PC-3 (cell line): ENCODE measurements at regions not wholly inside any gene's neighbourhood (a gene's known extent, or its start where the extent isn't known, plus 50 kb on each side); places are given as distances from the start of the nearest gene placed in this dataset.

Experiments
- ATAC-seq: fragments of 200-7000 bp; cut with Tn5 transposase; 2 replicates; pipeline ENCODE4 v1.9.1; 2020; ENCODE audit warnings: mild to moderate bottlenecking, moderate library complexity
- BruUV-seq: library from RNA; stranded (reverse); fragments of 400-500 nt; replicated peaks from 2 replicates; lab custom pipeline; 2021; lab: Mats Ljungman, UMichigan
- CTCF ChIA-PET: fragments of 300-600 bp; sonication (Branson Sonifier 250); formaldehyde crosslinking; loops from one replicate; lab custom pipeline; 2022; ENCODE audit warnings: antibody characterized with exemption; lab: Charles Lee
- POLR2A ChIA-PET: fragments of 300-600 bp; sonication (Branson Sonifier 250); formaldehyde crosslinking; loops from one replicate; lab custom pipeline; 2022; ENCODE audit warnings: antibody characterized with exemption; ENCODE audit not compliant: unreplicated experiment; lab: Charles Lee
- DNase-seq: peaks from one replicate; pipeline ENCODE4 v3.0.0-alpha.2; 2015
- H2AFZ ChIP-seq: fragments of 300-600 bp; sonication (generic); 2 replicates; pipeline ENCODE4 v1.6.0; 2016; ENCODE audit warnings: antibody characterized with exemption, low read length
- H3F3A ChIP-seq: fragments of 300-600 bp; sonication (generic); one replicate; pipeline ENCODE4 v1.6.0; 2017; ENCODE audit warnings: antibody characterized with exemption, low read length, control low read depth, mild to moderate bottlenecking; ENCODE audit not compliant: unreplicated experiment
- H3K27ac ChIP-seq: fragments of 300-600 bp; sonication (generic); 2 replicates; pipeline ENCODE4 v1.5.1; 2016; ENCODE audit warnings: mild to moderate bottlenecking, low read length
- H3K27me3 ChIP-seq: fragments of 300-600 bp; sonication (generic); 2 replicates; pipeline ENCODE4 v1.6.1; 2016; ENCODE audit warnings: low read length, mixed read lengths
- H3K36me3 ChIP-seq: fragments of 300-600 bp; sonication (generic); 2 replicates; pipeline ENCODE4 v1.6.1; 2016; ENCODE audit warnings: low read depth, mixed run types, low read length, mixed read lengths
- H3K4me1 ChIP-seq: fragments of 300-600 bp; sonication (generic); 2 replicates; pipeline ENCODE4 v1.5.1; 2016; ENCODE audit warnings: low read length; ENCODE audit not compliant: insufficient read depth
- H3K4me2 ChIP-seq: fragments of 300-600 bp; sonication (generic); 2 replicates; pipeline ENCODE4 v1.6.0; 2016; ENCODE audit warnings: low read length
- H3K4me3 ChIP-seq: fragments of 300-600 bp; sonication (generic); 2 replicates; pipeline ENCODE4 v1.5.1; 2016; ENCODE audit warnings: mild to moderate bottlenecking, low read length, mixed read lengths
- H3K79me2 ChIP-seq: fragments of 300-600 bp; sonication (generic); 2 replicates; pipeline ENCODE4 v1.6.1; 2017; ENCODE audit warnings: low read length, mixed read lengths
- H3K9ac ChIP-seq: fragments of 300-600 bp; sonication (generic); 2 replicates; pipeline ENCODE4 v1.6.0; 2016; ENCODE audit warnings: mild to moderate bottlenecking, low read length
- H3K9me2 ChIP-seq: fragments of 300-600 bp; sonication (generic); replicated peaks from 2 replicates; pipeline ENCODE4 v1.6.1; 2016; ENCODE audit warnings: mixed run types, low read length, mixed read lengths
- H3K9me3 ChIP-seq: fragments of 300-600 bp; sonication (generic); 2 replicates; pipeline ENCODE4 v1.6.1; 2016; ENCODE audit warnings: low read length, mixed read lengths
- H4K20me1 ChIP-seq: fragments of 300-600 bp; sonication (generic); 2 replicates; pipeline ENCODE4 v1.6.1; 2016; ENCODE audit warnings: low read length, mixed read lengths
- EZH2 ChIP-seq: fragments of 300-600 bp; sonication (generic); IDR thresholded peaks from one replicate; pipeline ENCODE4 v1.6.1; 2017; ENCODE audit warnings: antibody characterized with exemption, mild to moderate bottlenecking, low read length; ENCODE audit not compliant: unreplicated experiment
- EZH2phosphoT487 ChIP-seq: fragments of 300-600 bp; sonication (generic); IDR thresholded peaks from 2 replicates; pipeline ENCODE4 v1.6.1; 2018; ENCODE audit warnings: mild to moderate bottlenecking, antibody characterized with exemption, low read length, borderline replicate concordance
- intact Hi-C: fragments of 100-400 bp; cut with micrococcal nuclease; formaldehyde crosslinking; loops from 2 replicates; pipeline ENCODE4 v1.9.0; 2023
- TF ChIP-seq, protein P1 (sequence below): fragments of 300-600 bp; sonication (generic); conservative IDR thresholded peaks from 2 replicates; pipeline ENCODE4 v1.5.1; 2017; ENCODE audit warnings: antibody characterized with exemption, low read depth, mild to moderate bottlenecking, low read length

DNA sequence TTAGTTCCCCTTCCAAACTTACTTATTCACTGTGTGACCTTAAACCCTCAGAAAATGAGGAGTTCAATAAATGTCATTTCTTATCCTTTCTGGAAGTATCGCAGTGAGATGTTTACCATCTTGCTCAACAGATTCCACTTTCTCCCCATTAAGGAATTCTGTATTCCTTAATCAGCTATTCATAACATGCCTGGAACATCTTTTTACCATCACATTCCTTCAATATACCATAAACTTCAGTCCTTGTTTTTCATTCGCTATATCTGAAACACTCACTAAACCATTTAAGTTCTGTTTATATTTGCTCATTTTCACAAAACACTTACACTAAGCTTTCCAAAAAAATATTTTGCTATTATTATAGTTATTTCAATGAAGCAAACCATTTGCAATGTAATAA, 1158.6 kb downstream of the CDH12 start:
- Histone ChIP-seq H3K9me3 (peaks cover 3% of the 10 kb centered on the region; the same call in 1 of the 2 replicates), H4K20me1 (no peaks in the 10 kb centered on the region), H3F3A (peaks cover under 1% of the 10 kb centered on the region), H3K4me3 (no peak overlapping the region), H3K27ac (no peak overlapping the region), H3K9me2 (no peaks in the 10 kb centered on the region), H3K4me2 (no peak overlapping the region), H3K79me2 (no peaks in the 10 kb centered on the region), H3K36me3 (no peaks in the 10 kb centered on the region), H3K27me3 (no peaks in the 10 kb centered on the region), H3K9ac (no peak overlapping the region), H2AFZ (no peak overlapping the region), H3K4me1 (peaks cover 28% of the 10 kb centered on the region)
- ChIA-PET CTCF (no interaction called here), POLR2A (no interaction called here)
- no peak for DNase-seq
- no TSS peak for BruUV-seq
- intact Hi-C loops, result no loop called here
- TF ChIP-seq, protein P1, sequence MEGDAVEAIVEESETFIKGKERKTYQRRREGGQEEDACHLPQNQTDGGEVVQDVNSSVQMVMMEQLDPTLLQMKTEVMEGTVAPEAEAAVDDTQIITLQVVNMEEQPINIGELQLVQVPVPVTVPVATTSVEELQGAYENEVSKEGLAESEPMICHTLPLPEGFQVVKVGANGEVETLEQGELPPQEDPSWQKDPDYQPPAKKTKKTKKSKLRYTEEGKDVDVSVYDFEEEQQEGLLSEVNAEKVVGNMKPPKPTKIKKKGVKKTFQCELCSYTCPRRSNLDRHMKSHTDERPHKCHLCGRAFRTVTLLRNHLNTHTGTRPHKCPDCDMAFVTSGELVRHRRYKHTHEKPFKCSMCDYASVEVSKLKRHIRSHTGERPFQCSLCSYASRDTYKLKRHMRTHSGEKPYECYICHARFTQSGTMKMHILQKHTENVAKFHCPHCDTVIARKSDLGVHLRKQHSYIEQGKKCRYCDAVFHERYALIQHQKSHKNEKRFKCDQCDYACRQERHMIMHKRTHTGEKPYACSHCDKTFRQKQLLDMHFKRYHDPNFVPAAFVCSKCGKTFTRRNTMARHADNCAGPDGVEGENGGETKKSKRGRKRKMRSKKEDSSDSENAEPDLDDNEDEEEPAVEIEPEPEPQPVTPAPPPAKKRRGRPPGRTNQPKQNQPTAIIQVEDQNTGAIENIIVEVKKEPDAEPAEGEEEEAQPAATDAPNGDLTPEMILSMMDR, result no peak
- TF ChIP-seq EZH2phosphoT487 (no peak), EZH2 (no peak)
- ATAC-seq, result no peak

DNA sequence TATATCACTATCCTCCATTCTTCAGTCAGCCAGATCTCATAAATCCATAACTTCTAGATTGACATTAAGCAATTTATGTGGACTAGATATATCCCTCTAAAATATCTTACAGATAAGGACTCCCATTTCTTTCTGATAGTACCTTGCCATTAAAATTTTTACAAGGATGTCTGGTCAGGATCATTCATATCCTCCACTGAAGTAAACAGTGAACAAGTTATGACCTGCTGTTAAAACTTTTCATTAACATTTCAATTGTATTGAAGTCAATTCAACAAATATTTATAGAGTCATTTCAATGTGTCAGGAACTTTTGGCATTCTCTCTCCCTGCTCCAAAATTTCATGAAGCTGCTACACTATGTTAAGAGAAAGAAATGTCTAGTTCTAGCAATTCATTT, 1159.6 kb downstream of the CDH12 start:
- intact Hi-C loops, result no loop called here
- ChIA-PET CTCF (no interaction called here), POLR2A (no interaction called here)
- peaks cover 3% of the 10 kb centered on the region; the same call in 1 of the 2 replicates for H3K9me3 ChIP-seq
- H3K36me3 ChIP-seq, result no peaks in the 10 kb centered on the region
- ATAC-seq (peak; percentile 44), DNase-seq (peak; percentile 56)
- H3K9ac ChIP-seq, result no peak overlapping the region
- no peak overlapping the region for H3K4me3 ChIP-seq
- peaks cover 8% of the 10 kb centered on the region for H3F3A ChIP-seq
- H3K9me2 ChIP-seq, result no peaks in the 10 kb centered on the region
- peaks cover 36% of the 10 kb centered on the region for H3K4me1 ChIP-seq
- peak overlapping the region; percentile 1; the same call in 1 of the 2 replicates for H3K4me2 ChIP-seq
- TF ChIP-seq, protein P1, result no peak
- no peak for TF ChIP-seq EZH2
- TF ChIP-seq EZH2phosphoT487, result no peak
- H3K79me2 ChIP-seq, result no peaks in the 10 kb centered on the region
- no peaks in the 10 kb centered on the region for H4K20me1 ChIP-seq
- H2AFZ ChIP-seq, result no peak overlapping the region
- no TSS peak for BruUV-seq
- no peaks in the 10 kb centered on the region for H3K27me3 ChIP-seq
- no peak overlapping the region for H3K27ac ChIP-seq

DNA sequence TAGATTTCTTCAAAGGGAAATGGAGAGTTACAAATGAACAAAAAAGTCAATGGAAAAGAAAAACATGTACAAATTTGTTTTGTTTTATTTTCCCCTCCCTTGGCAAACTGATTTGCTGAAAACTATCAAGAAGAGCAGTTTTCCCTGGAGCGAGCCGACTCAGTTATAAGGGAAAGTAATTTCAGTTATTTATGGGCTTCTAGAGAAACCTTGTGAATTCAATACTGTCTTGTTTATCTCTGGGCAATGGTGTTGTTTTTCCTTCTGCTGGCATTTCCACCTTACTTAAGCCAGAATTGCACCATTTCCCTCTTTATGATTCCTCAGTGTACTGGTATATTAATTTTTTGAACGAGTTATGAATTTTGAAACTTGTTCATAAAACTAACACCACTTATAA, 1163.6 kb downstream of the CDH12 start:
- Histone ChIP-seq H3K9me2 (no peaks in the 10 kb centered on the region), H3K9ac (peak overlapping the region; percentile 59), H4K20me1 (no peaks in the 10 kb centered on the region), H2AFZ (peak overlapping the region; percentile 17; the same call in 1 of the 2 replicates), H3K4me2 (peak overlapping the region; percentile 49), H3F3A (peaks cover 8% of the 10 kb centered on the region), H3K36me3 (no peaks in the 10 kb centered on the region), H3K79me2 (no peaks in the 10 kb centered on the region), H3K27ac (peak overlapping the region; percentile 94), H3K4me1 (peaks cover 61% of the 10 kb centered on the region), H3K9me3 (peaks cover 3% of the 10 kb centered on the region; the same call in 1 of the 2 replicates), H3K4me3 (no peak overlapping the region), H3K27me3 (no peaks in the 10 kb centered on the region)
- DNase-seq (peak; percentile 40), ATAC-seq (no peak)
- ChIA-PET POLR2A (no interaction called here), CTCF (no interaction called here)
- intact Hi-C loops, result loop anchor here (10.0 kb wide), 1 partner anchor 395 kb away; no protein-coding TSS in a partner anchor
- no TSS peak for BruUV-seq
- TF ChIP-seq, protein P1, result no peak
- no peak for TF ChIP-seq EZH2phosphoT487
- no peak for TF ChIP-seq EZH2
